GM10266 (cell line): ENCODE measurements at regions not wholly inside any gene's neighbourhood (a gene's known extent, or its start where the extent isn't known, plus 50 kb on each side); places are given as distances from the start of the nearest gene placed in this dataset.

Experiments
- DNase-seq: peaks from one replicate; pipeline ENCODE4 v3.0.0; 2012; ENCODE audit errors: extremely low spot score
- CTCF ChIP-seq: IDR thresholded peaks from 2 replicates; pipeline ENCODE4 v1.5.1; 2012; ENCODE audit warnings: mild to moderate bottlenecking, low read depth; ENCODE audit not compliant: control insufficient read depth, insufficient read depth; ENCODE audit errors: missing control alignments

- no peak for DNase-seq
- no peak for TF ChIP-seq CTCF
These were observed 118.1 kb upstream of the FRY start for GRCh38 chr13:31913459-31913858.

- DNase-seq: no peak
- TF ChIP-seq CTCF: no peak
These were observed 116.7 kb upstream of the FRY start for GRCh38 chr13:31914843-31915242.

GRCh38 chr13:31918707-31919106 lies 112.9 kb upstream of the FRY start:
- TF ChIP-seq CTCF: no peak

GRCh38 chr13:31919241-31919640 lies 112.3 kb upstream of the FRY start:
- no peak for TF ChIP-seq CTCF
- DNase-seq: no peak

More at GRCh38 chr13:31918707-31919106, 112.9 kb upstream of the FRY start:
- no peak for DNase-seq

GRCh38 chr13:31919971-31920726 lies 111.4 kb upstream of the FRY start:
- TF ChIP-seq CTCF: no peak
- DNase-seq: no peak

GRCh38 chr13:31920727-31921100 lies 110.9 kb upstream of the FRY start:
- DNase-seq: no peak
- TF ChIP-seq CTCF: no peak

- no peak for DNase-seq
- no peak for TF ChIP-seq CTCF
These were observed 108.8 kb upstream of the FRY start for GRCh38 chr13:31922724-31923123.
